ENCODE measurements at regions not wholly inside any gene's neighbourhood (a gene's known extent, or its start where the extent isn't known, plus 50 kb on each side); places are given as distances from the start of the nearest gene placed in this dataset.

GRCh38 chr7:84638339-84638697 is 443.7 kb upstream of the SEMA3A start:
- intact Hi-C loops (cut with DNase I), result no loop called here
- no peak for DNase-seq

- peak in 1 of 10 donors; percentile 61 for DNase-seq
- intact Hi-C loops (cut with DNase I), result no loop called here
These were observed 443.2 kb upstream of the SEMA3A start for GRCh38 chr7:84637568-84638338.

- intact Hi-C loops (cut with DNase I), result no loop called here
- DNase-seq, result peak in 1 of 10 donors; percentile 29
These were observed 437.3 kb upstream of the SEMA3A start for GRCh38 chr7:84631913-84632312.

GRCh38 chr7:84629640-84630318 is 435.2 kb upstream of the SEMA3A start:
- no peak for DNase-seq
- intact Hi-C loops (cut with DNase I), result no loop called here

- DNase-seq, result no peak
These were observed 434.6 kb upstream of the SEMA3A start for GRCh38 chr7:84629216-84629615.

GRCh38 chr7:84627250-84627649 is 432.7 kb upstream of the SEMA3A start:
- intact Hi-C loops (cut with DNase I), result no loop called here

More at GRCh38 chr7:84629216-84629615, 434.6 kb upstream of the SEMA3A start:
- intact Hi-C loops (cut with DNase I), result no loop called here

GRCh38 chr7:84624927-84625326 is 430.3 kb upstream of the SEMA3A start:
- no peak for DNase-seq
- intact Hi-C loops (cut with DNase I), result no loop called here

More at GRCh38 chr7:84627250-84627649, 432.7 kb upstream of the SEMA3A start:
- DNase-seq, result no peak

- intact Hi-C loops (cut with DNase I), result no loop called here
- no peak for DNase-seq
These were observed 429.9 kb upstream of the SEMA3A start for GRCh38 chr7:84624527-84624926.

GRCh38 chr7:84617265-84618030 is 422.9 kb upstream of the SEMA3A start:
- intact Hi-C loops (cut with DNase I), result no loop called here
- DNase-seq, result no peak

GRCh38 chr7:84614821-84615501 is 420.4 kb upstream of the SEMA3A start:
- DNase-seq, result no peak
- intact Hi-C loops (cut with DNase I), result no loop called here

- intact Hi-C loops (cut with DNase I), result no loop called here
- no peak for DNase-seq
These were observed 418.5 kb upstream of the SEMA3A start for GRCh38 chr7:84612981-84613681.

GRCh38 chr7:84611391-84611790 is 416.8 kb upstream of the SEMA3A start:
- intact Hi-C loops (cut with DNase I), result no loop called here
- DNase-seq, result no peak

GRCh38 chr7:84610390-84610789 is 415.8 kb upstream of the SEMA3A start:
- intact Hi-C loops (cut with DNase I), result no loop called here
- DNase-seq, result no peak

GRCh38 chr7:84605301-84605700 is 410.7 kb upstream of the SEMA3A start:
- no peak for DNase-seq
- intact Hi-C loops (cut with DNase I), result no loop called here

GRCh38 chr7:84603545-84603944 is 409.0 kb upstream of the SEMA3A start:
- DNase-seq, result peak in 1 of 10 donors; percentile 23
- intact Hi-C loops (cut with DNase I), result no loop called here

- DNase-seq, result no peak
- intact Hi-C loops (cut with DNase I), result no loop called here
These were observed 400.4 kb upstream of the SEMA3A start for GRCh38 chr7:84595026-84595425.

- no peak for DNase-seq
- intact Hi-C loops (cut with DNase I), result no loop called here
These were observed 397.3 kb upstream of the SEMA3A start for GRCh38 chr7:84591897-84592296.

GRCh38 chr7:84589012-84589411 is 394.4 kb upstream of the SEMA3A start:
- DNase-seq, result no peak
- intact Hi-C loops (cut with DNase I), result no loop called here

- no peak for DNase-seq
- intact Hi-C loops (cut with DNase I), result no loop called here
These were observed 388.7 kb upstream of the SEMA3A start for GRCh38 chr7:84583331-84583730.

GRCh38 chr7:84582747-84583146 is 388.2 kb upstream of the SEMA3A start:
- intact Hi-C loops (cut with DNase I), result no loop called here
- DNase-seq, result no peak
